SJCRH30 (cell line): ENCODE measurements at regions not wholly inside any gene's neighbourhood (a gene's known extent, or its start where the extent isn't known, plus 50 kb on each side); places are given as distances from the start of the nearest gene placed in this dataset.

Experiments used
- DNase-seq, 2 experiments: peaks; one replicate each; pipeline ENCODE4 v3.0.0-alpha.2; 2015 to 2020
- H3K27ac ChIP-seq: fragments of 250-450 bp; sonication (Bioruptor Pico); 2 replicates; pipeline ENCODE4 v1.5.1; 2020; ENCODE audit warnings: mild to moderate bottlenecking, moderate library complexity
- H3K27me3 ChIP-seq: fragments of 250-450 bp; sonication (Bioruptor Pico); 2 replicates; pipeline ENCODE4 v1.5.1; 2020; ENCODE audit warnings: mild to moderate bottlenecking, moderate library complexity
- H3K36me3 ChIP-seq: fragments of 250-450 bp; sonication (Bioruptor Pico); 2 replicates; pipeline ENCODE4 v1.5.1; 2020; ENCODE audit warnings: mild to moderate bottlenecking, moderate library complexity
- H3K4me1 ChIP-seq: fragments of 250-450 bp; sonication (Bioruptor Pico); 2 replicates; pipeline ENCODE4 v1.5.1; 2020; ENCODE audit warnings: mild to moderate bottlenecking, moderate library complexity
- H3K4me3 ChIP-seq: fragments of 250-450 bp; sonication (Bioruptor Pico); 2 replicates; pipeline ENCODE4 v1.5.1; 2020; ENCODE audit warnings: mild to moderate bottlenecking, moderate library complexity
- H3K9me3 ChIP-seq: fragments of 250-450 bp; sonication (Bioruptor Pico); replicated peaks from 2 replicates; pipeline ENCODE4 v1.5.1; 2020; ENCODE audit warnings: mild to moderate bottlenecking, moderate library complexity

- Histone ChIP-seq H3K4me1 (no peaks in the 10 kb centered on the region), H3K4me3 (peak overlapping the region; percentile 30), H3K9me3 (no peaks in the 10 kb centered on the region), H3K27me3 (no peaks in the 10 kb centered on the region; the same call in 1 of the 2 replicates), H3K36me3 (no peaks in the 10 kb centered on the region), H3K27ac (no peak overlapping the region)
- peak; percentile 53 to 77 for DNase-seq
Observed at GRCh38 chr11:82577246-82577645, 156.4 kb downstream of the FAM181B start.

- no peaks in the 10 kb centered on the region for H3K4me1 ChIP-seq
- no peak overlapping the region for H3K4me3 ChIP-seq
- no peak for DNase-seq
- no peaks in the 10 kb centered on the region for H3K9me3 ChIP-seq
- H3K27me3 ChIP-seq, result peaks cover 4% of the 10 kb centered on the region
- H3K27ac ChIP-seq, result no peak overlapping the region
- no peaks in the 10 kb centered on the region for H3K36me3 ChIP-seq
Observed at GRCh38 chr11:82560836-82561235, 172.8 kb downstream of the FAM181B start.

- no peak overlapping the region for H3K4me3 ChIP-seq
- H3K27me3 ChIP-seq, result peaks cover 4% of the 10 kb centered on the region
- no peaks in the 10 kb centered on the region for H3K4me1 ChIP-seq
- no peaks in the 10 kb centered on the region for H3K36me3 ChIP-seq
- H3K9me3 ChIP-seq, result no peaks in the 10 kb centered on the region
- DNase-seq, result no peak
- H3K27ac ChIP-seq, result no peak overlapping the region
Observed at GRCh38 chr11:82559609-82560008, 174.1 kb downstream of the FAM181B start.

- H3K9me3 ChIP-seq, result no peaks in the 10 kb centered on the region
Observed at GRCh38 chr11:82557274-82557673, 176.4 kb downstream of the FAM181B start.

GRCh38 chr11:82556210-82556609 lies 177.5 kb downstream of the FAM181B start:
- H3K27ac ChIP-seq, result no peak overlapping the region
- no peak for DNase-seq
- H3K4me1 ChIP-seq, result no peaks in the 10 kb centered on the region
- H3K4me3 ChIP-seq, result no peak overlapping the region
- H3K27me3 ChIP-seq, result no peaks in the 10 kb centered on the region
- no peaks in the 10 kb centered on the region for H3K36me3 ChIP-seq
- H3K9me3 ChIP-seq, result no peaks in the 10 kb centered on the region

More at GRCh38 chr11:82557274-82557673, 176.4 kb downstream of the FAM181B start:
- H3K4me1 ChIP-seq, result no peaks in the 10 kb centered on the region
- H3K27me3 ChIP-seq, result no peaks in the 10 kb centered on the region
- no peaks in the 10 kb centered on the region for H3K36me3 ChIP-seq
- no peak overlapping the region for H3K4me3 ChIP-seq
- H3K27ac ChIP-seq, result no peak overlapping the region
- DNase-seq, result no peak

GRCh38 chr11:82546661-82547557 lies 186.8 kb downstream of the FAM181B start:
- Histone ChIP-seq H3K9me3 (no peaks in the 10 kb centered on the region), H3K27ac (peak overlapping the region; percentile 74), H3K4me3 (no peak overlapping the region), H3K4me1 (peaks cover 23% of the 10 kb centered on the region), H3K36me3 (no peaks in the 10 kb centered on the region), H3K27me3 (no peaks in the 10 kb centered on the region)
- DNase-seq, result peak; percentile 77 to 85

- no peaks in the 10 kb centered on the region for H3K36me3 ChIP-seq
- no peaks in the 10 kb centered on the region for H3K9me3 ChIP-seq
- no peaks in the 10 kb centered on the region for H3K27me3 ChIP-seq
- no peak overlapping the region for H3K27ac ChIP-seq
- no peak overlapping the region for H3K4me3 ChIP-seq
- no peak for DNase-seq
- no peaks in the 10 kb centered on the region for H3K4me1 ChIP-seq
Observed at GRCh38 chr11:82539669-82540068, 194.0 kb downstream of the FAM181B start.

- Histone ChIP-seq H3K36me3 (no peaks in the 10 kb centered on the region), H3K27ac (no peak overlapping the region), H3K4me3 (no peak overlapping the region), H3K27me3 (no peaks in the 10 kb centered on the region), H3K9me3 (no peaks in the 10 kb centered on the region), H3K4me1 (peaks cover 7% of the 10 kb centered on the region; the same call in 1 of the 2 replicates)
- no peak for DNase-seq
Observed at GRCh38 chr11:82536706-82537105, 197.0 kb downstream of the FAM181B start.

- H3K4me1 ChIP-seq, result peaks cover 7% of the 10 kb centered on the region; the same call in 1 of the 2 replicates
- H3K27me3 ChIP-seq, result no peaks in the 10 kb centered on the region
- H3K4me3 ChIP-seq, result no peak overlapping the region
- no peaks in the 10 kb centered on the region for H3K36me3 ChIP-seq
- DNase-seq, result peak; percentile 35 to 66
- no peaks in the 10 kb centered on the region for H3K9me3 ChIP-seq
- H3K27ac ChIP-seq, result no peak overlapping the region
Observed at GRCh38 chr11:82533628-82534327, 199.9 kb downstream of the FAM181B start.

GRCh38 chr11:82529936-82530335 lies 203.7 kb downstream of the FAM181B start:
- Histone ChIP-seq H3K4me3 (no peak overlapping the region), H3K27ac (no peak overlapping the region), H3K27me3 (no peaks in the 10 kb centered on the region), H3K4me1 (peaks cover 7% of the 10 kb centered on the region; the same call in 1 of the 2 replicates), H3K9me3 (no peaks in the 10 kb centered on the region), H3K36me3 (no peaks in the 10 kb centered on the region)
- no peak for DNase-seq

GRCh38 chr11:82527081-82527584 lies 206.5 kb downstream of the FAM181B start:
- H3K9me3 ChIP-seq, result no peaks in the 10 kb centered on the region
- H3K36me3 ChIP-seq, result no peaks in the 10 kb centered on the region
- H3K27ac ChIP-seq, result no peak overlapping the region
- H3K27me3 ChIP-seq, result no peaks in the 10 kb centered on the region
- DNase-seq, result no peak
- H3K4me3 ChIP-seq, result no peak overlapping the region
- peaks cover 3% of the 10 kb centered on the region for H3K4me1 ChIP-seq

- peak; percentile 12 to 47 for DNase-seq
- no peaks in the 10 kb centered on the region for H3K27me3 ChIP-seq
- no peak overlapping the region for H3K27ac ChIP-seq
- H3K4me1 ChIP-seq, result peaks cover 17% of the 10 kb centered on the region
- no peaks in the 10 kb centered on the region for H3K36me3 ChIP-seq
- H3K4me3 ChIP-seq, result no peak overlapping the region
- no peaks in the 10 kb centered on the region for H3K9me3 ChIP-seq
Observed at GRCh38 chr11:82523141-82523540, 210.5 kb downstream of the FAM181B start.

GRCh38 chr11:82521427-82521826 lies 212.2 kb downstream of the FAM181B start:
- no peak overlapping the region for H3K27ac ChIP-seq
- no peaks in the 10 kb centered on the region for H3K27me3 ChIP-seq
- peaks cover 17% of the 10 kb centered on the region for H3K4me1 ChIP-seq
- H3K36me3 ChIP-seq, result no peaks in the 10 kb centered on the region
- peak; percentile 32 to 87 for DNase-seq
- H3K9me3 ChIP-seq, result no peaks in the 10 kb centered on the region
- no peak overlapping the region for H3K4me3 ChIP-seq

- DNase-seq, result no peak
- Histone ChIP-seq H3K27ac (no peak overlapping the region), H3K4me1 (no peaks in the 10 kb centered on the region), H3K9me3 (no peaks in the 10 kb centered on the region), H3K27me3 (0 out of 2 replicates have a peak, but pooled peaks cover 5% of the 10 kb centered on the region), H3K36me3 (no peaks in the 10 kb centered on the region), H3K4me3 (no peak overlapping the region)
Observed at GRCh38 chr11:82507288-82507687, 226.4 kb downstream of the FAM181B start.

GRCh38 chr11:82505379-82505778 lies 228.3 kb downstream of the FAM181B start:
- Histone ChIP-seq H3K4me3 (no peak overlapping the region), H3K9me3 (no peaks in the 10 kb centered on the region), H3K4me1 (no peaks in the 10 kb centered on the region), H3K36me3 (no peaks in the 10 kb centered on the region), H3K27ac (no peak overlapping the region), H3K27me3 (no peaks in the 10 kb centered on the region)
- DNase-seq, result no peak
